A673 (cell line): ENCODE measurements at regions not wholly inside any gene's neighbourhood (a gene's known extent, or its start where the extent isn't known, plus 50 kb on each side); places are given as distances from the start of the nearest gene placed in this dataset.

ENCODE experiments used
- BruUV-seq: library from RNA; stranded (reverse); fragments of 400-500 nt; replicated peaks from 2 replicates; lab custom pipeline; 2021; lab: Mats Ljungman, UMichigan
- CTCF ChIA-PET: fragments of 300-600 bp; sonication (Branson Sonifier 250); formaldehyde crosslinking; loops from one replicate; lab custom pipeline; 2022; ENCODE audit warnings: antibody characterized with exemption; lab: Charles Lee
- POLR2A ChIA-PET: fragments of 300-600 bp; sonication (Branson Sonifier 250); formaldehyde crosslinking; loops from one replicate; lab custom pipeline; 2022; ENCODE audit warnings: antibody characterized with exemption; ENCODE audit not compliant: low non-redundant PET; lab: Charles Lee
- DNase-seq: peaks from one replicate; pipeline ENCODE4 v3.0.0-alpha.2; 2015; ENCODE audit warnings: low spot score
- H3K27ac ChIP-seq: fragments of 200-600 bp; sonication (generic); 2 replicates; pipeline ENCODE4 v1.5.1; 2016; ENCODE audit warnings: mixed run types, low read depth, mild to moderate bottlenecking, mixed read lengths, antibody characterized with exemption, low read length; ENCODE audit not compliant: poor library complexity, severe bottlenecking
- H3K27me3 ChIP-seq: fragments of 200-600 bp; sonication (generic); replicated peaks from 2 replicates; pipeline ENCODE4 v1.6.1; 2017; ENCODE audit warnings: mixed run types, low read depth, mild to moderate bottlenecking, mixed read lengths, antibody characterized with exemption, low read length; ENCODE audit not compliant: insufficient read depth, poor library complexity
- H3K36me3 ChIP-seq: fragments of 200-600 bp; sonication (generic); 2 replicates; pipeline ENCODE4 v1.6.1; 2016; ENCODE audit warnings: mixed run types, mild to moderate bottlenecking, mixed read lengths, antibody characterized with exemption, low read length; ENCODE audit not compliant: insufficient read depth, poor library complexity, severe bottlenecking
- H3K4me1 ChIP-seq: fragments of 200-600 bp; sonication (generic); 2 replicates; pipeline ENCODE4 v1.6.1; 2017; ENCODE audit warnings: mixed run types, mild to moderate bottlenecking, mixed read lengths, antibody characterized with exemption, low read length; ENCODE audit not compliant: insufficient read depth, poor library complexity, severe bottlenecking
- H3K4me3 ChIP-seq: fragments of 200-600 bp; sonication (generic); 2 replicates; pipeline ENCODE4 v1.5.1; 2016; ENCODE audit warnings: low read depth, mixed run types, mild to moderate bottlenecking, mixed read lengths, low read length; ENCODE audit not compliant: poor library complexity, severe bottlenecking
- H3K9me3 ChIP-seq: fragments of 200-600 bp; sonication (generic); 2 replicates; pipeline ENCODE4 v1.6.1; 2016; ENCODE audit warnings: mixed run types, low read depth, mild to moderate bottlenecking, mixed read lengths, antibody characterized with exemption, low read length; ENCODE audit not compliant: poor library complexity, severe bottlenecking
- EZH2 ChIP-seq: fragments of 200-600 bp; sonication (generic); IDR thresholded peaks from 2 replicates; pipeline ENCODE4 v1.6.1; 2017; ENCODE audit warnings: borderline replicate concordance, low read depth, mild to moderate bottlenecking, mixed read lengths, antibody characterized with exemption, low read length; ENCODE audit not compliant: poor library complexity, severe bottlenecking
- intact Hi-C: fragments of 100-400 bp; cut with micrococcal nuclease; formaldehyde crosslinking; loops from one replicate; pipeline ENCODE4 v1.10.0; 2022; ENCODE audit not compliant: unreplicated experiment
- TF ChIP-seq, protein P1 (sequence below): fragments of 300-800, 200-600 bp; sonication (generic); conservative IDR thresholded peaks from 2 replicates; pipeline ENCODE4 v1.5.1; 2017; ENCODE audit warnings: low read depth, mild to moderate bottlenecking, antibody characterized with exemption, low read length, moderate library complexity, mixed read lengths

DNA sequence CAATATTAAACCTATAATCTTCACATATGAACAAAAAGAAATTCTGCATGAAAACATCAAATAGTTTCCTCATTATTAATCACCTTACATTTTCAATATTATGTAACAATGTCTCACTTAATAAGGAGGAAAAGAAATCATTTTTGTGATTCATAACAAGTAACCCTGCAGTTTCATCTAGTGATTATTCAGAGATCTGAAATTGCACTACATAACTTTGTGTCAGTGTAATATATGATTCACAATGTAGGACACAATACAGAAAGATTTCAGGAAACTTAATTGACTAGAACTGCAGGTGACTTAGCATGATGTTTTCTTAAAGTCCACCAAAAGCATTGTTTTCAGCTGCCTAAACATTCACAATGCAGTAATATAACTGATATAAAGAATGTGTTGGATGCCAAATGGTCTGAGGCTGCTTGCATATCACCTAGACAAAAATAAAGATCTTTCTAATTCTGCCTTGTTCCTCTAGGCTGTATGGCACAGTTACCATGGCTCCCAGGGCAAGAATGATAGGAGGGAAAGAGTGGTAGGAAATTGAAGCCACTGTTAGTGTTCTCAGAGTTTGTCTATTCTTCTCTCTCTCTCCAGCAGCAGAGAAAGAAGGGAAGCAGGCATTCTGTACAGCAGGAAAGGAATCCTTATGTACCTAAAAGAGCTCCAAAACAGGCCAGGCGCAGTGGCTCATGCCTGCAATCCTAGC, 366.6 kb downstream of the FSIP2 start:
- no peak overlapping the region for H3K4me3 ChIP-seq
- H3K9me3 ChIP-seq = no peaks in the 10 kb centered on the region
- BruUV-seq = no TSS peak
- no peak overlapping the region for H3K27ac ChIP-seq
- H3K27me3 ChIP-seq = no peaks in the 10 kb centered on the region
- DNase-seq = no peak
- intact Hi-C loops = no loop called here
- no peaks in the 10 kb centered on the region for H3K36me3 ChIP-seq
- POLR2A ChIA-PET = no interaction called here
- no peak for TF ChIP-seq EZH2
- TF ChIP-seq, protein P1, sequence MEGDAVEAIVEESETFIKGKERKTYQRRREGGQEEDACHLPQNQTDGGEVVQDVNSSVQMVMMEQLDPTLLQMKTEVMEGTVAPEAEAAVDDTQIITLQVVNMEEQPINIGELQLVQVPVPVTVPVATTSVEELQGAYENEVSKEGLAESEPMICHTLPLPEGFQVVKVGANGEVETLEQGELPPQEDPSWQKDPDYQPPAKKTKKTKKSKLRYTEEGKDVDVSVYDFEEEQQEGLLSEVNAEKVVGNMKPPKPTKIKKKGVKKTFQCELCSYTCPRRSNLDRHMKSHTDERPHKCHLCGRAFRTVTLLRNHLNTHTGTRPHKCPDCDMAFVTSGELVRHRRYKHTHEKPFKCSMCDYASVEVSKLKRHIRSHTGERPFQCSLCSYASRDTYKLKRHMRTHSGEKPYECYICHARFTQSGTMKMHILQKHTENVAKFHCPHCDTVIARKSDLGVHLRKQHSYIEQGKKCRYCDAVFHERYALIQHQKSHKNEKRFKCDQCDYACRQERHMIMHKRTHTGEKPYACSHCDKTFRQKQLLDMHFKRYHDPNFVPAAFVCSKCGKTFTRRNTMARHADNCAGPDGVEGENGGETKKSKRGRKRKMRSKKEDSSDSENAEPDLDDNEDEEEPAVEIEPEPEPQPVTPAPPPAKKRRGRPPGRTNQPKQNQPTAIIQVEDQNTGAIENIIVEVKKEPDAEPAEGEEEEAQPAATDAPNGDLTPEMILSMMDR = no peak
- CTCF ChIA-PET = no interaction called here
- H3K4me1 ChIP-seq = no peaks in the 10 kb centered on the region

DNA sequence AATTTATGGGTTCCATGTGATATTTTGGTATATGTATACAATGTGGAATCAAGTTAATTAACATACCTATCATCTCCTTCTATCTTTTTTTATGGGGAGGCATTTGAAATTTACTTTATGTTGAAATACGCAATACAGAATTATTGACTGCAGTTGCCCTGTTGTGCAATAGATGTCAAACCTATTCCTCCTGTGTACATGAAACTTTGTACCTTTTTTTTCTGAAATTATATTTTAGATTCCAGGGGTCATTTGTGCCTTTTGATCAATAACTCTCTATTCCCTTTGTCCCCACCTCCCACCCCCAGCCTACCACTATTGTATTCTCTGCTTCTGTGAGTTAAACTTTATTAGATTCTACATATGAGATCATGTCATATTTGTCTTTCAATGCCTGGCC, 369.9 kb downstream of the FSIP2 start:
- BruUV-seq = no TSS peak
- CTCF ChIA-PET = no interaction called here
- no peaks in the 10 kb centered on the region for H3K27me3 ChIP-seq

DNA sequence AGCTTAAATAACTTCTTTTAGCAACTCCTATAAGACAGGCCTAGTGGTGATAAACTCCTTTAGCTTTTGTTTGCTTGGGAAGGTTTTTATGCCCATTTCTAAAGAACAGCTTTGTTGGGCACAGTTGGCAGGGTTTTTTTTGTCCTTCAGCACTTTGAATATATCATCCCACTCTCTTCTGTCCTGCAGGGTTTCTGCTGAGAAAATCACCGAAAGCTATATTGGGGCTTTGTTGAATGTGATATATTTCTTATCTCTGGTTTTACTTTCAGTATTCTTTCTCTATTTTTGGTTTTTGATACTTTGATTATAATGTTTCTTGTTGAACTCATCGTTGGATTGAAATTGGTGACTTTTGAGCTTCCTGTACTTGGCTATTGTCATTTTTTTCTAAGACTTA, 372.8 kb upstream of the ZC3H15 start:
- Histone ChIP-seq H3K4me3 (no peak overlapping the region), H3K27ac (no peak overlapping the region), H3K36me3 (no peaks in the 10 kb centered on the region), H3K4me1 (no peaks in the 10 kb centered on the region), H3K27me3 (no peaks in the 10 kb centered on the region), H3K9me3 (no peaks in the 10 kb centered on the region)
- no peak for TF ChIP-seq EZH2
- intact Hi-C loops = no loop called here
- no TSS peak for BruUV-seq
- CTCF ChIA-PET = no interaction called here
- POLR2A ChIA-PET = no interaction called here
- no peak for DNase-seq

More for the DNA sequence above, 369.9 kb downstream of the FSIP2 start:
- no peaks in the 10 kb centered on the region for H3K36me3 ChIP-seq
- H3K4me1 ChIP-seq = no peaks in the 10 kb centered on the region
- no peak overlapping the region for H3K27ac ChIP-seq
- DNase-seq = no peak
- intact Hi-C loops = no loop called here
- no peaks in the 10 kb centered on the region for H3K9me3 ChIP-seq
- no peak overlapping the region for H3K4me3 ChIP-seq
- POLR2A ChIA-PET = no interaction called here
- TF ChIP-seq, protein P1 = no peak
- TF ChIP-seq EZH2 = no peak

DNA sequence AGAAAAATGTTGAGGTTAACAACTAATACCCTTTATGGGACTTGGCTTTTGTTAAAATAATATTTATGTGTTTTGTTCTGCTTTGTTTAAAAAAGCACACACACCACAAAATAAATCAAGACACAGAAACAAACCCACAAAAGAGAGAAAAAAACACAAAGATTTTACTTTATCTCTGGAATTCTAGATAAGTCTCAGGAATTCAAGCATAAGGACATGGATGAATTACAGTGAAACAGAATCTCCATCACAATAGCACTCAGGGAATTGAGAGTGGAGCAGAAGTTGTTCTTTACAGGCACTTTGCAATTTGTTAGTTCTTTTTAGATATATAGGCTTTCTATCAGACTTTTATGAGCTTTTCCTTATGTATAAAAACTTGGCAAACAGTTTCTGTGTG, 360.9 kb upstream of the ZC3H15 start:
- no peak for DNase-seq
- intact Hi-C loops = no loop called here
- H3K9me3 ChIP-seq = no peaks in the 10 kb centered on the region
- BruUV-seq = no TSS peak
- H3K27ac ChIP-seq = no peak overlapping the region
- CTCF ChIA-PET = no interaction called here
- TF ChIP-seq, protein P1 = no peak
- TF ChIP-seq EZH2 = no peak
- no peak overlapping the region for H3K4me3 ChIP-seq
- POLR2A ChIA-PET = no interaction called here
- H3K36me3 ChIP-seq = no peaks in the 10 kb centered on the region
- H3K27me3 ChIP-seq = no peaks in the 10 kb centered on the region
- no peaks in the 10 kb centered on the region for H3K4me1 ChIP-seq
